Superior temporal gyrus (tissue), 1 donor: ENCODE measurements at regions not wholly inside any gene's neighbourhood (a gene's known extent, or its start where the extent isn't known, plus 50 kb on each side); places are given as distances from the start of the nearest gene placed in this dataset.
"Not testable (repeated sequence)": the region's sequence is repeated elsewhere in the genome, so short reads cannot be mapped to it uniquely, and the experiment has no call there.

ENCODE experiments used
- DNase-seq: peaks from one replicate; pipeline ENCODE4 v3.0.0-alpha.2; 2016; ENCODE audit errors: extremely low spot score

DNA sequence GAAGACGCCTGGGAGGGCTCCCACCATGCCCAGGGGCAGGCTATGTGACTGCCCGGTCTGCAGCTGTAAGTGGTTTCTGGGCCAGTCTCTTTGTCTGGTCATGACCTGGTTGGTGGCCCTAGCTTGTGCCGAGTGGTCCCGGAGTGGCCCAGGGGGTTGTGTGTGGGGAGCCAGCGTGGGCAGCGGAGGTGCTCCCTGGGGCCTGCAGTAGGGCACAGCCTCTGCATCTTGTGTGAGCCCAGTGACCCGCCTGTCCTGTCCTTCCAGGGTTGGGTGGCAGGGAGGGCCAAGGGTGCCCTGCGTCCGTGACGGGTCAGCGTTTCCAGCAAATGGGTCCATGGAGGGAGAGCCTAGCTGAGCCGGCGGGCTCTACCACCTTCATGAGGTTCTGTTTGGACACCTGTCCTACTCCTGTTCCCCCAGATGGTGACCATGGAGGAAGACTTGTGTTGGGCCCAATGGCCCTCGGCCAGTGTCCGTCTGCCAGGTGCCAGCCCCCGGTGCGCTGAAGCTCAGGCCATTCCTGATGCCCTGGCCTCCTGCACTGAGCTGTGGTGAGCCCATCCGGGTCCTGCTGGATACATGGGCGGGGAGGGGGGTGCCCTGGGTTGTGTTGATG lies 215.4 kb downstream of the SNRPN start:
- no peak for DNase-seq

- no peak for DNase-seq
Observed at GRCh38 chr15:25170781-25171110, 216.0 kb downstream of the SNRPN start.

GRCh38 chr15:25171111-25171811 lies 216.5 kb downstream of the SNRPN start:
- DNase-seq = no peak

DNA sequence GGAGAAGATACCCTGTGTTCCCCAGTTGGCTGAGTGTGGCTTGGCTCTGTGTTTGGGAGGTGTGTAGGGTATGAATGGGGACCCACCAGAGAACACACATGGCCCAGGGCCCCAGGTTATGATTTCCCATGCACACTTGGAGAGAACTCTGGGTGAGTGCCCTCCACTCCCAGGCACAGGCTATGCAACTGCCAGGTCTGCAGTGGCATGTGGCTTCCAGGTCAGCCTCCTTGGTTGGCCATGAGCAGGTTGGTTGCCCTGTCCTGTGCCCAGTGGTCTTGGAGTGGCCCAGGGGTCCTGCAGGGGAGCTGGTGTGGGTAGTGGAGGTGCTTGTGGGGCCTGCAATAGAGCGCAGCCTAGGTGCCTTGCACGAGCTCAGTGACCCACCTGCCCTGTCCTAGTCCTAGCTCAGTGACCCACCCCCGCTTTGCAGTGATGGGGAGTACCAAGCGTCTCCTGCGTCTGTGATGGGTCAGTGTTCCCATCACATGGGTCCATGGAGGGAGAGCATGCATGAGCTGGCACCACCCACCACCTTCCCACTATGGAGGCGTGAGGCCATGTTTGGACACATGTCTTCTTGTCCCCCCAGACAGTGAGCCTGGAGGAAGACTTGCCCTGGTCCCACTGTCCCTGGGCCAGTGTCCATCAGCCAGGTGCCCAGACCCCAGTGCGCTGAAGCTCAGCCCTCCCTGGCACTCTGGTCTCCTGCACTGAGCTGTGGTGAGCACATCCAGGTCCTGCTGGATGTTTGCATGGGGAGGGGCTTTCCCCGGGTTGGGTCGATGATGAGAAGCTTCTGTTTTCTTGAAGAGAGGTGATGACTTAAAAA lies 217.3 kb downstream of the SNRPN start:
- no peak for DNase-seq

- DNase-seq = no peak
Observed at GRCh38 chr15:25172691-25173090, 217.9 kb downstream of the SNRPN start.

GRCh38 chr15:25173241-25174028 lies 218.6 kb downstream of the SNRPN start:
- DNase-seq = no peak

- DNase-seq = not testable (repeated sequence)
Observed at GRCh38 chr15:25174149-25174548, 219.4 kb downstream of the SNRPN start.

GRCh38 chr15:25175033-25175788 lies 220.4 kb downstream of the SNRPN start:
- DNase-seq = no peak

DNA sequence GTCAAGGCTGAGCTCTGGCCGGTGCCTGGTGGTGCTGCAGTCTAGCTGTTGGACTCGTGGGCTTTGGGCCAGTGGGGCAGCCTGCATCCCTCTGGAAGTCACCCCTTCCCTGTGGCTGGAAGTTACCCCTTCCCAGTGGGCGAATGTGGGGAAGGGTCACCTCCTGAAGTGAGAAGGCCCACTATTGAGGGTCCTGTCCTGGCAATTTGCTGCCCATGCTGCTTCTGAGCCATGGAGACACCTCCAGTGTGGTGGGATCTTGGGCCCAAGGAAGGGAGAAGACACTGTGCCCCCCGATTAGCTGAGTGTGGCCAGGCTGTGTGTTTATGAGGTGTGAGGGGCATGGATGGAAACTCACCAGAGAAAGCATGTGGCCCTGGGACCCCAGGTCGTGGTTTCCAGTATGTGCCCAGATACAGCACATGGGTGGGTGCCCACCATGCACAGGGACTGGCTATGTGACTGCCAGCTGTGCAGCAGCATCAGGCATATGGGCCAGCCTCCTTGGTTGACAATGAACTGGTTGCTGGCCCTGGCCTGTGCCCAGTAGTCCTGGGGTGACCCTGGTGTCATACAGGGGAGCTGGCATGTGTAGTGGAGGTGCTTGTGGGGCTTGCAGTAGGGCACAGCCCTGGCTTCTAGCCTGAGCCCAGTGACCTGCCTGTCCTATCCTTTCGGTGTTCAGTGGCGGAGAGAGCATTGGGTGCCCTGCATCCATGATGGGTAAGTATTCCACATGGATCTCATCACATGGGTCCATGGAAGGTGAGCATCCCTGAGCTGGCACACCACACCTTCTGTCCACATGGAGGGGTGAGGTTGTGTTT lies 221.2 kb downstream of the SNRPN start:
- DNase-seq = no peak

DNA sequence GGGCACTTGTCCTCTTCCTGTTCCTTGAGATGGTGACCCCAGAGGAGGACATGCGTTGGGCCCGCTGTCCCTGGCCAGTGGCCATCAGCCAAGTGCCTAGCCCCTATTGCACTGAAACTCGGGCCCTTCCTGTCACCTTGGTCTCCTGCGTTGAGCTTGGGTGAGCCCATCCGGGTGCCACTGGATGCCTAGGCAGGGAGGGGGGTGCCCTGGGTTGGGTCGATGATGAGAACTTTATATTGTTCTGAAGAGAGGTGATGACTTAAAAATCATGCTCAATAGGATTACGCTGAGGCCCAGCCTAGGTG lies 221.8 kb downstream of the SNRPN start:
- no peak for DNase-seq

DNA sequence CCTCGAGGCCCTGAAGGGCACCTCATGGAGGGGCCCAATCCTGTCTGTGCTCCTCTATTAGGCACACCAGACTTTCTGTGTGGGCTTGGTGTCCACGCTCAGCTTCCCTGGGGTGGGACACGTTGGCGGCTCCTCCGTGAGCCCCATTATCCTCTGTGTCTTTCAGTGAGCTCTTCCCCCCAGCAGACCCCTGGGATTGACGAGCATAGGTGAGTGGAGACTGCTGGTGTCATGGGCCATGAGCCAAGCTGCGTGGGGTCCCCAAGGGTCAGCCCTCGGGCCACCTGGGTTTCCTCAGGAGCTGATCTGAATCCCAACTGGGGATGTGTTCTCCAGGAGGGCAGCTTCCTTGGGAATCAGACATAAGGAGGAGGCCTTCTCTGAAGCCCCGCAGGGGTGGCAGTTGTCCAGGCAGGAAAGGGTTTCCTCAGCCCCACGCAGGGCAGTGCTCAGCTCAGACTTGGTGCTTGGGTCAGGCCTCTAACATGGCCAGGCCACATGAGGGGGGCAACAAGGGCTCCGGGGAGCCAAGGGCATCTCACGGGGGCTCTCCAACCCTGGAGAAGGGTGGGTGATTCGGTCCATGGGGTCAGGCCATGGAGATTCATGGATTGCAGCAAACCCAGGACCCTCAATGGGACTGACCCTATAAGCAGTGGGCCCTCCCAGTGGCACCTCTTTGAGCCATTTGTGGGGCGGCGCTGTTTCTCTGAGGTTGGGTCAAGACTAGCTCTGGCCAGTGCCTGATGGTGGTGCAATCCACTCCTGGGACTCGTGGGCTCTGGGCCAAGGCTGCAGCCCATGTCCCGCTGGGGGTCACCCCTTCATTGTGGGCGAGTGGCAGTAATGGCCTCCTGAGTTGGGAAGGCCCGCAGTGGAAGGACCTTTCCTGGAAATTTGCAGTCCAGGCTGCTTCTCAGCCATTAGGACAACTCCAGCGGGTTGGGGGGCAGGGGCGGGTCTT lies 222.5 kb downstream of the SNRPN start:
- no peak for DNase-seq

DNA sequence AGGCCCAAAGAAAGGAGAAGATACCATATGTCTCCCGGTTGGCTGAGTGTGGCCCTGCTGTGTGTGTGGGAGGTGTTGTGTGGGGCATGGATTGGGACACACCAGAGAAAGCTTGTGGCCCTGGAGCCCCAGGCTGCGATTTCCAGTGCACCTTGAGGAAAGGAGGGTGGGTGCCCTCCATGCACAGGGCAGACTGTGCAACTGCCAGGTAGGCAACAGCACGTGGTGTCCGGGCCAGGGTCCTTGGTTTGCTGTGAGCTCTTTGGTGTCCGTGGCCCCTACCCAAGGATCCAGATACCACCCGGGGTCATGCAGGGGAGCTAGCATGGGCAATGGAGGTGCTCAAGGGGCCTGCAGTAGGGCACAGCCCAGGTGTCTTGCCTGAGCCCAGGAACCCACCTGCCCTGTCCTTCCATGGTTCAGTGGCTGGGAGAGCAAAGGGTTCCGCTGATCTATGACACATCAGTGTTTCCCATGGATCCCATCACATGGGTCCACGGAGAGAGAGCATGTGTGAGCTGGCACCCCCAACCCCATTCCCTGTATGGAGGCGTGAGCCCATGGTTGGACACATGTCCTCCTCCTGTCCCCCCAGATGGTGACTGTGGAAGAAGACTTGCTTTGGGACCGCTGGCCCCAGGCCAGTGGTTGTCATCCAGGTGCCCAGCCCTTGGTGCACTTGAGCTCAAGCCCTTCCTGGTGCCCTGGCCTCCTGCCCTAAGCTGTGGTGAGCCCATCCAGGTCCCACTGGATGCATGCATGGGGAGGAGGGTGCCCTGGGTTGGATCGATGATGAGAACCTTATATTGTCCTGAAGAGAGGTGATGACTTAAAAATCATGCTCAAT lies 223.4 kb downstream of the SNRPN start:
- DNase-seq = no peak

DNA sequence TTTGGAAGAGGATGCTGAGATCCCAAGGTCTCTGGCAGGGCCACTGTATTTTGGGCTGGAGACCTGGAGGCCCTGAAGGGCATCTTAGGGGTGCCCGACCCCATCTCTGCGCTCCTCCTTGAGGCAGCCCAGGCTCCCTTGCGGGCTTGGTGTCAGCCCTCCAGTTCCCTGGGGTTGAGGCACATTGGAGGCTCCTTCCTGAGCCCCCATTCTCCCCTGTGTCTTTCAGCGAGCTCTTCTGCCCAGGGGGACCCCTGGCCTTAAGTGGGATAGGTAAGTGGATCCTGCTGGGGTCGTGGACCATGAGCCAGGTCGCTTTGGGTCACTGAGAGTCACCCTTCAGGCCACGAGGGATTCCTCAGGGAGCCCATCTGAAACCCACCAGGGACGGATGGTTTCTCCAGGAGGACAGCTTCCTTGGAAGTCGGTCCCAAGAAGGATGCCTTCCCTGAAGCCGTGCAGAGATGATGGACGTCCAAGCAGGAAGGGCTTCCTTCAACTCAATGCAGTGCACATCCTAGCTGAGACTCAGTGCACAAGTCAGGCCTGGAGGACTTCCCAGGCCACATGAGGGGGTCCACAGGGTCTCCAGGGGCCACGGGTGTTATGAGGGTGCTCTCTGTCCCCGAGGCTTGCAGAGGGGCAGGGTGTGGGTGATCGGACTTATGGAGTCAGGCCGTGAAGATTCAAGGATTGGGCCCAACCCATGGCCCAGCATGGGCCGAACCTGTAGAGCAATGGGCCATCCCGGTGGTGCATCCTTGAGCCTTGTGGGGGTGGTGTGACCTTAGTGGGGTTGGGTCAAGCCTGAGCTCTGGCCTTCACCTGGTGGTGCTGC lies 224.3 kb downstream of the SNRPN start:
- DNase-seq = no peak

- no peak for DNase-seq
Observed at GRCh38 chr15:25179673-25180511, 225.1 kb downstream of the SNRPN start.

GRCh38 chr15:25180606-25181292 lies 226.0 kb downstream of the SNRPN start:
- DNase-seq = no peak
